Epithelial cell of esophagus (primary cell): ENCODE measurements at regions not wholly inside any gene's neighbourhood (a gene's known extent, or its start where the extent isn't known, plus 50 kb on each side); places are given as distances from the start of the nearest gene placed in this dataset.

Experiments
- DNase-seq: peaks from one replicate; pipeline ENCODE4 v3.0.0; 2010; ENCODE audit warnings: low read depth
- H3K4me3 ChIP-seq: 2 replicates; pipeline ENCODE4 v1.5.1; 2011; ENCODE audit warnings: mild to moderate bottlenecking, low read length, control low read depth
- TF ChIP-seq, protein P1 (sequence below): IDR thresholded peaks from 2 replicates; pipeline ENCODE4 v1.5.1; 2011; ENCODE audit warnings: low read depth, mild to moderate bottlenecking, low read length, control low read depth, inconsistent platforms; ENCODE audit not compliant: insufficient read depth; ENCODE audit errors: missing control alignments

GRCh38 chr5:2877522-2877921, 126.0 kb upstream of the IRX2 start:
- DNase-seq, result no peak
- no peak overlapping the region for H3K4me3 ChIP-seq
- TF ChIP-seq, protein P1, sequence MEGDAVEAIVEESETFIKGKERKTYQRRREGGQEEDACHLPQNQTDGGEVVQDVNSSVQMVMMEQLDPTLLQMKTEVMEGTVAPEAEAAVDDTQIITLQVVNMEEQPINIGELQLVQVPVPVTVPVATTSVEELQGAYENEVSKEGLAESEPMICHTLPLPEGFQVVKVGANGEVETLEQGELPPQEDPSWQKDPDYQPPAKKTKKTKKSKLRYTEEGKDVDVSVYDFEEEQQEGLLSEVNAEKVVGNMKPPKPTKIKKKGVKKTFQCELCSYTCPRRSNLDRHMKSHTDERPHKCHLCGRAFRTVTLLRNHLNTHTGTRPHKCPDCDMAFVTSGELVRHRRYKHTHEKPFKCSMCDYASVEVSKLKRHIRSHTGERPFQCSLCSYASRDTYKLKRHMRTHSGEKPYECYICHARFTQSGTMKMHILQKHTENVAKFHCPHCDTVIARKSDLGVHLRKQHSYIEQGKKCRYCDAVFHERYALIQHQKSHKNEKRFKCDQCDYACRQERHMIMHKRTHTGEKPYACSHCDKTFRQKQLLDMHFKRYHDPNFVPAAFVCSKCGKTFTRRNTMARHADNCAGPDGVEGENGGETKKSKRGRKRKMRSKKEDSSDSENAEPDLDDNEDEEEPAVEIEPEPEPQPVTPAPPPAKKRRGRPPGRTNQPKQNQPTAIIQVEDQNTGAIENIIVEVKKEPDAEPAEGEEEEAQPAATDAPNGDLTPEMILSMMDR, result no peak

- TF ChIP-seq, protein P1, result no peak
- no peak overlapping the region for H3K4me3 ChIP-seq
- DNase-seq, result no peak
Measured at GRCh38 chr5:2876183-2876582, 124.7 kb upstream of the IRX2 start.

- TF ChIP-seq, protein P1, result no peak
- no peak overlapping the region for H3K4me3 ChIP-seq
- no peak for DNase-seq
Measured at GRCh38 chr5:2874099-2874498, 122.6 kb upstream of the IRX2 start.

DNA sequence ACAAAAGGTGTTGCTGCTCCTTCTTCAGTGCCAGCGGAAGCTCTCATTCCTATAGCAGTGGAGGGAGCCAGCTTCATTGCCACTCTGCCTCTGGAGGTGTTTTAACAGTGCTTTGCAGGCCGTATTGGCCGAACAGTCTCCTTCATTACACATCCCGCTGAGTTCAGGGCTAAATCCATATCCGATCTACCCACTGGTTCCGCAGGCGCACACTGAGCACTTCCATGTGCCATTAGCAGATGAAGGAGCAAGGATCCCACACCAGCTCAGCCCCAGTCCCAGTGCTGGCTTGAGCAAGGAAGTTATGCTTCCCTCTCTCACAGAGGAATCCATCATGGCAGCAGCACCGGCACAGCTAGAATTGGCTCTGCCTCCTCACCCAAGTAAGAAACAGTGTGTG, 121.2 kb upstream of the IRX2 start:
- no peak overlapping the region for H3K4me3 ChIP-seq
- TF ChIP-seq, protein P1, result no peak
- no peak for DNase-seq

DNA sequence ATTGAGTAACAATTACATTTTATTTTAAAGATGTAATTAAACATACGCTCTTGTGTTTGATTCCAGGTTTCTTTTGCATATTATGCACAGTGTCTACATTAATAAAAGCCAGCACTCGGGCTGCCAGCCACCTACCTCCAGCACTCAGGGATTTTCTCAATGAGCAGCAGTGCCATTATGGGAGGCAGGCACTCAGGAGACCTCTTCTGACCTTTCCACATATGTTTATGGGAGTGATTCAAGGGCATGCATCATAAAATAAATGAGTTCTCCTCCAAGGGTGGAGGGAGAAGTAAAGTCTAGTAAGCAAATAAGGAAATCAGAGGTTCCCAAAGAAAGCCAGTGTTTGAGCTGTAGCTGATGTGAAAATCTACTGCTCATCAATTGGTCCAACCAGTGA, 119.8 kb upstream of the IRX2 start:
- no peak overlapping the region for H3K4me3 ChIP-seq
- TF ChIP-seq, protein P1, result no peak
- no peak for DNase-seq

GRCh38 chr5:2869471-2869870, 118.0 kb upstream of the IRX2 start:
- TF ChIP-seq, protein P1, result no peak
- DNase-seq, result no peak
- H3K4me3 ChIP-seq, result no peak overlapping the region

DNA sequence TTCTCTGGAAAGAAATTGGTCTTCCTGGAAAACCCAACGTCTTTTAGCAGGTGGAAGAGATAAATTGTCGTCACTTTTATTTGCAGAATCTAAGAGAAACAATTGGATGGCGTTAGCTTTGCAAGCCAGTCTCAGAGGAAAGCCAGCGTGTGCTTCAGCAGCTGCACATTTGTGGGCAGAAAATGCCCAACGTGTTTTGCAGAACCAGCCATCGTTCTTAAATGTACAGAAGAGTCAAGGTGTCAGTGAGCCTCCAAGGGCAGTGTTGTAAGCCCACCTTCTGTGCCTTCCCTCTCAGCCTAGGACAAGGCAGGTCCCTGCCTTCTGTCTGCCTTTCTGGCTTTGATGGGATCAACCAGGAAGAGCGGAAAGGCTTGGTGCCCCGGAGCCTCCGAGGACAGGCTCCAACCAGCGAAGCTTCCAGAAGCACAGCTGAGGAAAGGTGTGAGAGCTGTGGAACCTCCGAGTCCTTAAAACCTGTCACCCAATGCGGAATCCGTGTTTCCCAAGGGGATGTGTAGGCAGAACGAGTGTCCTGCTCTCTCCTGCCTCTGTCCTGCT, 116.0 kb upstream of the IRX2 start:
- no peak for DNase-seq
- no peak overlapping the region for H3K4me3 ChIP-seq
- TF ChIP-seq, protein P1, result no peak
